Gastroesophageal sphincter (tissue), 3 donors: ENCODE measurements at regions not wholly inside any gene's neighbourhood (a gene's known extent, or its start where the extent isn't known, plus 50 kb on each side); places are given as distances from the start of the nearest gene placed in this dataset.

Experiments
- POLR2A ChIP-seq, 2 donors: fragments of 450-650 bp; IDR thresholded peaks; one replicate each; pipeline ENCODE4 v1.6.1; 2017; ENCODE audit warnings: antibody characterized with exemption in 2 of 2, mild to moderate bottlenecking in 2 of 2, moderate library complexity in 1 of 2
- TF ChIP-seq, protein P1 (sequence below), 4 experiments: fragments of 200-600 bp in 2 of 4; fragments of 450-650 bp in 2 of 4; sonication (generic) in 1 of 4; IDR thresholded peaks; one replicate each; pipeline ENCODE4 v1.5.1; 2017 to 2019; ENCODE audit warnings: antibody characterized with exemption in 4 of 4, mild to moderate bottlenecking in 2 of 4, moderate library complexity in 2 of 4

DNA sequence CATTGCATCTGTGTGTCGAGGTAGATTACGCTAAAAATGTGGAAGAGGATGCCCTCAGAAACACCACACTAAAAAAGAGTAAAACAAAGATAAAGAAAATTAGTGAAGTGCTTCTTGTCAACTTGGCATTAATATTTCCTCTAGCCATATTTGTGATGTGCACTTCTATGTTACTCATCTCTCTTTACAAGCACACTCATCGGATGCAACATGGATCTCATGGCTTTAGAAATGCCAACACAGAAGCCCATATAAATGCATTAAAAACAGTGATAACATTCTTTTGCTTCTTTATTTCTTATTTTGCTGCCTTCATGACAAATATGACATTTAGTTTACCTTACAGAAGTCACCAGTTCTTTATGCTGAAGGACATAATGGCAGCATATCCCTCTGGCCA, 79.0 kb upstream of the SCIN start:
- TF ChIP-seq, protein P1, sequence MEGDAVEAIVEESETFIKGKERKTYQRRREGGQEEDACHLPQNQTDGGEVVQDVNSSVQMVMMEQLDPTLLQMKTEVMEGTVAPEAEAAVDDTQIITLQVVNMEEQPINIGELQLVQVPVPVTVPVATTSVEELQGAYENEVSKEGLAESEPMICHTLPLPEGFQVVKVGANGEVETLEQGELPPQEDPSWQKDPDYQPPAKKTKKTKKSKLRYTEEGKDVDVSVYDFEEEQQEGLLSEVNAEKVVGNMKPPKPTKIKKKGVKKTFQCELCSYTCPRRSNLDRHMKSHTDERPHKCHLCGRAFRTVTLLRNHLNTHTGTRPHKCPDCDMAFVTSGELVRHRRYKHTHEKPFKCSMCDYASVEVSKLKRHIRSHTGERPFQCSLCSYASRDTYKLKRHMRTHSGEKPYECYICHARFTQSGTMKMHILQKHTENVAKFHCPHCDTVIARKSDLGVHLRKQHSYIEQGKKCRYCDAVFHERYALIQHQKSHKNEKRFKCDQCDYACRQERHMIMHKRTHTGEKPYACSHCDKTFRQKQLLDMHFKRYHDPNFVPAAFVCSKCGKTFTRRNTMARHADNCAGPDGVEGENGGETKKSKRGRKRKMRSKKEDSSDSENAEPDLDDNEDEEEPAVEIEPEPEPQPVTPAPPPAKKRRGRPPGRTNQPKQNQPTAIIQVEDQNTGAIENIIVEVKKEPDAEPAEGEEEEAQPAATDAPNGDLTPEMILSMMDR (IDR thresholded peaks at IDR 0.05) = no peak
- no peak for TF ChIP-seq POLR2A (IDR thresholded peaks at IDR 0.05)
